ENCODE measurements at regions not wholly inside any gene's neighbourhood (a gene's known extent, or its start where the extent isn't known, plus 50 kb on each side); places are given as distances from the start of the nearest gene placed in this dataset.

DNA sequence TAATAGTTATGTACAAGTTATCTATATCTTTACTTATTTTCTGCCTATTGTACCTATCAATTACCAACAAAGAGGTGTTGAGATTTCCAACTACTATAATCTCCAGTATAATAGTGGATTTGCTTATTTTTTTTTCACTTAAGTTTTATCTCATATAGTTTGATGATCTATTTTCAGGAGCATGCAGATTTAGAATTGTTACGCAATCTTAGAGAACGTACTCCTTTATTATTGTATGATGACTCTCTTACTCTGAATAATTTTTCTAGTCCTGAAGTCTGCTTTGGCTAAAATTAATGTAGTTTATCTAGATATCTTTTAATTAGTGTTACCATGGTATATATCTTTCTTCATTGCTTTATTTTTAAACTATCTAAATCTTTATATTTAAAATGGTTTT lies 205.2 kb downstream of the SCG2 start:
- TF ChIP-seq, protein P1, sequence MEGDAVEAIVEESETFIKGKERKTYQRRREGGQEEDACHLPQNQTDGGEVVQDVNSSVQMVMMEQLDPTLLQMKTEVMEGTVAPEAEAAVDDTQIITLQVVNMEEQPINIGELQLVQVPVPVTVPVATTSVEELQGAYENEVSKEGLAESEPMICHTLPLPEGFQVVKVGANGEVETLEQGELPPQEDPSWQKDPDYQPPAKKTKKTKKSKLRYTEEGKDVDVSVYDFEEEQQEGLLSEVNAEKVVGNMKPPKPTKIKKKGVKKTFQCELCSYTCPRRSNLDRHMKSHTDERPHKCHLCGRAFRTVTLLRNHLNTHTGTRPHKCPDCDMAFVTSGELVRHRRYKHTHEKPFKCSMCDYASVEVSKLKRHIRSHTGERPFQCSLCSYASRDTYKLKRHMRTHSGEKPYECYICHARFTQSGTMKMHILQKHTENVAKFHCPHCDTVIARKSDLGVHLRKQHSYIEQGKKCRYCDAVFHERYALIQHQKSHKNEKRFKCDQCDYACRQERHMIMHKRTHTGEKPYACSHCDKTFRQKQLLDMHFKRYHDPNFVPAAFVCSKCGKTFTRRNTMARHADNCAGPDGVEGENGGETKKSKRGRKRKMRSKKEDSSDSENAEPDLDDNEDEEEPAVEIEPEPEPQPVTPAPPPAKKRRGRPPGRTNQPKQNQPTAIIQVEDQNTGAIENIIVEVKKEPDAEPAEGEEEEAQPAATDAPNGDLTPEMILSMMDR (conservative IDR thresholded peaks at IDR 0.05): no peak
- no peak for TF ChIP-seq ZFX (IDR thresholded peaks at IDR 0.05)

Data from C4-2B (cell line).